HFF-Myc (cell line): ENCODE measurements at regions not wholly inside any gene's neighbourhood (a gene's known extent, or its start where the extent isn't known, plus 50 kb on each side); places are given as distances from the start of the nearest gene placed in this dataset.

ENCODE experiments used
- DNase-seq: peaks from one replicate; pipeline ENCODE4 v3.0.0-alpha.2; 2011; ENCODE audit warnings: low read depth; ENCODE audit errors: extremely low read depth
- H3K4me3 ChIP-seq: replicated peaks from 2 replicates; pipeline ENCODE4 v1.5.1; 2011; ENCODE audit warnings: low read depth, mild to moderate bottlenecking, control low read depth, low read length
- CTCF ChIP-seq: IDR thresholded peaks from 2 replicates; pipeline ENCODE4 v1.5.1; 2012; ENCODE audit warnings: mild to moderate bottlenecking, low read depth, low read length, control low read depth; ENCODE audit errors: missing control alignments

- no peak for TF ChIP-seq CTCF
- H3K4me3 ChIP-seq, result no peak overlapping the region
- no peak for DNase-seq
Observed at GRCh38 chr5:152547202-152547601, 142.1 kb upstream of the NMUR2 start.

GRCh38 chr5:152549709-152550108, 144.6 kb upstream of the NMUR2 start:
- no peak for TF ChIP-seq CTCF
- no peak for DNase-seq
- H3K4me3 ChIP-seq, result no peak overlapping the region

GRCh38 chr5:152551061-152551460, 146.0 kb upstream of the NMUR2 start:
- H3K4me3 ChIP-seq, result no peak overlapping the region
- DNase-seq, result no peak
- TF ChIP-seq CTCF, result no peak

- no peak for TF ChIP-seq CTCF
- no peak for DNase-seq
- H3K4me3 ChIP-seq, result no peak overlapping the region
Observed at GRCh38 chr5:152556784-152557183, 151.7 kb upstream of the NMUR2 start.

- TF ChIP-seq CTCF, result peak; percentile 66
- no peak for DNase-seq
- no peak overlapping the region for H3K4me3 ChIP-seq
Observed at GRCh38 chr5:152560512-152561137, 155.5 kb upstream of the NMUR2 start.

GRCh38 chr5:152568016-152568415, 162.9 kb upstream of the NMUR2 start:
- no peak overlapping the region for H3K4me3 ChIP-seq
- TF ChIP-seq CTCF, result no peak
- no peak for DNase-seq

- no peak overlapping the region for H3K4me3 ChIP-seq
- DNase-seq, result no peak
- no peak for TF ChIP-seq CTCF
Observed at GRCh38 chr5:152572812-152573211, 167.7 kb upstream of the NMUR2 start.
